IMR-90 (cell line): ENCODE measurements at regions not wholly inside any gene's neighbourhood (a gene's known extent, or its start where the extent isn't known, plus 50 kb on each side); places are given as distances from the start of the nearest gene placed in this dataset.

Experiments
- CEBPB ChIP-seq: IDR thresholded peaks from 2 replicates; pipeline ENCODE4 v1.6.1; 2012; ENCODE audit warnings: low read depth, low read length, improper control_type of control experiment
- CHD1 ChIP-seq: IDR thresholded peaks from 2 replicates; pipeline ENCODE4 v1.6.1; 2012; ENCODE audit warnings: low read depth, low read length, improper control_type of control experiment
- CTCF ChIP-seq: conservative IDR thresholded peaks from 2 replicates; pipeline ENCODE4 v1.5.1; 2012; ENCODE audit warnings: mild to moderate bottlenecking, low read depth, low read length, improper control_type of control experiment
- ELK1 ChIP-seq: fragments of 150-350 bp; IDR thresholded peaks from 2 replicates; pipeline ENCODE4 v1.6.1; 2016; ENCODE audit warnings: low read depth, mild to moderate bottlenecking, low read length, moderate library complexity, borderline replicate concordance
- MAFK ChIP-seq: IDR thresholded peaks from 2 replicates; pipeline ENCODE4 v1.6.1; 2012; ENCODE audit warnings: low read depth, low read length, improper control_type of control experiment
- MAZ ChIP-seq: IDR thresholded peaks from 2 replicates; pipeline ENCODE4 v1.6.1; 2012; ENCODE audit warnings: low read depth, mild to moderate bottlenecking, low read length, improper control_type of control experiment, moderate library complexity, borderline replicate concordance
- MXI1 ChIP-seq: IDR thresholded peaks from 2 replicates; pipeline ENCODE4 v1.6.1; 2012; ENCODE audit warnings: low read depth, mild to moderate bottlenecking, low read length, moderate library complexity, borderline replicate concordance
- POLR2A ChIP-seq: IDR thresholded peaks from 2 replicates; pipeline ENCODE4 v1.6.1; 2012; ENCODE audit warnings: mild to moderate bottlenecking, low read depth, low read length
- RAD21 ChIP-seq: IDR thresholded peaks from 2 replicates; pipeline ENCODE4 v1.6.1; 2012; ENCODE audit warnings: low read length, improper control_type of control experiment
- RCOR1 ChIP-seq: IDR thresholded peaks from 2 replicates; pipeline ENCODE4 v1.6.1; 2012; ENCODE audit warnings: mild to moderate bottlenecking, low read length, improper control_type of control experiment; ENCODE audit not compliant: insufficient replicate concordance
- RFX5 ChIP-seq: IDR thresholded peaks from 2 replicates; pipeline ENCODE4 v1.8.0; 2012; ENCODE audit warnings: low read depth, mild to moderate bottlenecking, low read length, moderate library complexity
- SMC3 ChIP-seq: fragments of 150-350 bp; IDR thresholded peaks from 2 replicates; pipeline ENCODE4 v1.6.1; 2016; ENCODE audit warnings: low read depth, mild to moderate bottlenecking, antibody characterized with exemption, low read length, moderate library complexity
- USF2 ChIP-seq: fragments of 150-350 bp; IDR thresholded peaks from 2 replicates; pipeline ENCODE4 v1.6.1; 2017; ENCODE audit warnings: mild to moderate bottlenecking, antibody characterized with exemption, low read length, low read depth

- TF ChIP-seq CEBPB (no peak), ELK1 (no peak), CTCF (no peak), CHD1 (no peak), POLR2A (no peak), MXI1 (no peak), RFX5 (no peak), RAD21 (no peak), MAZ (no peak), USF2 (no peak), MAFK (no peak), SMC3 (no peak), RCOR1 (no peak)
These were observed 81.7 kb upstream of the HK2 start for GRCh38 chr2:74751981-74752851.
